Fibroblast of lung (primary cell): ENCODE measurements at regions not wholly inside any gene's neighbourhood (a gene's known extent, or its start where the extent isn't known, plus 50 kb on each side); places are given as distances from the start of the nearest gene placed in this dataset.

Experiments
- CTCF ChIP-seq, 2 donors: IDR thresholded peaks in 1 of 2; conservative IDR thresholded peaks in 1 of 2; 1 replicate in 1 of 2; 2 replicates in 1 of 2; pipeline ENCODE4 v1.5.1; 2011 to 2012; ENCODE audit warnings: low read length in 2 of 2, control low read depth in 1 of 2, inconsistent platforms in 1 of 2, low read depth in 1 of 2, mild to moderate bottlenecking in 1 of 2
- EZH2 ChIP-seq: IDR thresholded peaks from 2 replicates; pipeline ENCODE4 v1.5.1; 2012; ENCODE audit warnings: low read length, control low read depth, mild to moderate bottlenecking; ENCODE audit errors: missing control alignments

- no peak for TF ChIP-seq EZH2
- TF ChIP-seq CTCF (conservative IDR thresholded peaks at IDR 0.05 in 1 of 2, IDR thresholded peaks at IDR 0.05 in 1 of 2; ENCODE audit: low read depth in 1 of 2, low read length in 2 of 2) = no peak
Measured at GRCh38 chr18:4871197-4871596, 325.9 kb downstream of the AKAIN1 start.
